ENCODE measurements at regions not wholly inside any gene's neighbourhood (a gene's known extent, or its start where the extent isn't known, plus 50 kb on each side); places are given as distances from the start of the nearest gene placed in this dataset.

- Mint-ChIP-seq H3K36me3 (no peaks in the 10 kb centered on the region), H3K9me3 (no peaks in the 10 kb centered on the region), H3K4me3 (no peak overlapping the region), H3K27me3 (ENCODE audit: insufficient read depth, low read depth) (no peaks in the 10 kb centered on the region), H3K4me1 (no peaks in the 10 kb centered on the region), H3K27ac (no peak overlapping the region)
- no peak for TF ChIP-seq EZH2phosphoT487 (IDR thresholded peaks at IDR 0.05)
- no peak for TF ChIP-seq EZH2 (IDR thresholded peaks at IDR 0.05)
- TF ChIP-seq CTCF (IDR thresholded peaks at IDR 0.05), result no peak
- H3K27me3 ChIP-seq, result no peaks in the 10 kb centered on the region
- no peak overlapping the region for H3K4me2 ChIP-seq
- H3F3A ChIP-seq (ENCODE audit: low read depth), result no peaks in the 10 kb centered on the region
- no peaks in the 10 kb centered on the region for H3K4me1 ChIP-seq
- no peak overlapping the region for H3K4me3 ChIP-seq
- no peak for DNase-seq (ENCODE audit: low spot score)
- H3K79me2 ChIP-seq (ENCODE audit: low read depth), result no peaks in the 10 kb centered on the region
- H3K9ac ChIP-seq, result no peak overlapping the region
- no peaks in the 10 kb centered on the region for H3K9me3 ChIP-seq (ENCODE audit: low read depth)
- H4K20me1 ChIP-seq (ENCODE audit: low read depth), result no peaks in the 10 kb centered on the region
- H2AFZ ChIP-seq (replicated peaks), result no peak overlapping the region
- H3K27ac ChIP-seq, result no peak overlapping the region
- no peaks in the 10 kb centered on the region for H3K36me3 ChIP-seq
Observed at GRCh38 chr4:173753408-173753807, 223.4 kb upstream of the HAND2 start.

- H3K4me3 Mint-ChIP-seq, result no peak overlapping the region
- H3F3A ChIP-seq (ENCODE audit: low read depth), result no peaks in the 10 kb centered on the region
- no peaks in the 10 kb centered on the region for H3K4me1 Mint-ChIP-seq
- no peaks in the 10 kb centered on the region for H3K4me1 ChIP-seq
- peak overlapping the region; percentile 28 for H2AFZ ChIP-seq (replicated peaks)
- no peak overlapping the region for H3K9ac ChIP-seq
- no peak for TF ChIP-seq EZH2phosphoT487 (IDR thresholded peaks at IDR 0.05)
- peak; percentile 84 for TF ChIP-seq CTCF (IDR thresholded peaks at IDR 0.05)
- no peak for TF ChIP-seq EZH2 (IDR thresholded peaks at IDR 0.05)
- H3K36me3 ChIP-seq, result no peaks in the 10 kb centered on the region
- no peaks in the 10 kb centered on the region for H3K27me3 ChIP-seq
- no peak overlapping the region for H3K4me2 ChIP-seq
- no peaks in the 10 kb centered on the region for H3K9me3 Mint-ChIP-seq
- H3K27ac ChIP-seq, result no peak overlapping the region
- H3K4me3 ChIP-seq, result no peak overlapping the region
- H3K9me3 ChIP-seq (ENCODE audit: low read depth), result no peaks in the 10 kb centered on the region
- H3K27me3 Mint-ChIP-seq (ENCODE audit: insufficient read depth, low read depth), result no peaks in the 10 kb centered on the region
- H3K27ac Mint-ChIP-seq, result no peak overlapping the region
- H3K36me3 Mint-ChIP-seq, result no peaks in the 10 kb centered on the region
- DNase-seq (ENCODE audit: low spot score), result peak; percentile 73
- H4K20me1 ChIP-seq (ENCODE audit: low read depth), result no peaks in the 10 kb centered on the region
- H3K79me2 ChIP-seq (ENCODE audit: low read depth), result no peaks in the 10 kb centered on the region
Observed at GRCh38 chr4:173752610-173753230, 222.7 kb upstream of the HAND2 start.

GRCh38 chr4:173748353-173748752 is 218.3 kb upstream of the HAND2 start:
- no peaks in the 10 kb centered on the region for H3K79me2 ChIP-seq (ENCODE audit: low read depth)
- H3K27me3 ChIP-seq, result no peaks in the 10 kb centered on the region
- H3K36me3 ChIP-seq, result no peaks in the 10 kb centered on the region
- no peaks in the 10 kb centered on the region for H3F3A ChIP-seq (ENCODE audit: low read depth)
- Mint-ChIP-seq H3K9me3 (no peaks in the 10 kb centered on the region), H3K27me3 (ENCODE audit: insufficient read depth, low read depth) (no peaks in the 10 kb centered on the region), H3K4me1 (peaks cover 9% of the 10 kb centered on the region), H3K27ac (no peak overlapping the region), H3K4me3 (no peak overlapping the region), H3K36me3 (no peaks in the 10 kb centered on the region)
- no peak overlapping the region for H3K4me3 ChIP-seq
- H2AFZ ChIP-seq (replicated peaks), result no peak overlapping the region
- no peaks in the 10 kb centered on the region for H4K20me1 ChIP-seq (ENCODE audit: low read depth)
- H3K9ac ChIP-seq, result no peak overlapping the region
- TF ChIP-seq CTCF (IDR thresholded peaks at IDR 0.05), result no peak
- no peak for TF ChIP-seq EZH2 (IDR thresholded peaks at IDR 0.05)
- TF ChIP-seq EZH2phosphoT487 (IDR thresholded peaks at IDR 0.05), result no peak
- H3K4me1 ChIP-seq, result no peaks in the 10 kb centered on the region
- no peak for DNase-seq (ENCODE audit: low spot score)
- no peak overlapping the region for H3K4me2 ChIP-seq
- no peaks in the 10 kb centered on the region for H3K9me3 ChIP-seq (ENCODE audit: low read depth)
- no peak overlapping the region for H3K27ac ChIP-seq
